OCI-LY3 (cell line): ENCODE measurements at regions not wholly inside any gene's neighbourhood (a gene's known extent, or its start where the extent isn't known, plus 50 kb on each side); places are given as distances from the start of the nearest gene placed in this dataset.

Source experiments
- H2AFZ ChIP-seq: fragments of 200-600, 300-600 bp; shearing (Covaris generic); 2 replicates; pipeline ENCODE4 v1.6.0; 2014; ENCODE audit warnings: antibody characterized with exemption, low read depth, low read length
- H3K27ac ChIP-seq: fragments of 200-600, 300-600 bp; sonication (generic); 2 replicates; pipeline ENCODE4 v1.5.1; 2014; ENCODE audit warnings: mild to moderate bottlenecking, low read length, moderate library complexity, mixed read lengths
- H3K27me3 ChIP-seq: fragments of 200-600, 300-600 bp; sonication (generic); 2 replicates; pipeline ENCODE4 v1.6.1; 2014; ENCODE audit warnings: low read depth, low read length, mixed read lengths
- H3K36me3 ChIP-seq: fragments of 200-600, 300-600 bp; sonication (generic); replicated peaks from 2 replicates; pipeline ENCODE3; 2014; ENCODE audit warnings: low read depth, low read length, mixed read lengths
- H3K4me1 ChIP-seq: fragments of 300-600, 200-600 bp; sonication (generic); 2 replicates; pipeline ENCODE4 v1.6.1; 2014; ENCODE audit warnings: low read length, mixed read lengths
- H3K4me2 ChIP-seq: fragments of 200-600, 300-600 bp; sonication (generic); 2 replicates; pipeline ENCODE4 v1.6.1; 2014; ENCODE audit warnings: low read length, mixed read lengths
- H3K4me3 ChIP-seq: fragments of 300-600, 200-600 bp; sonication (generic); 2 replicates; pipeline ENCODE4 v1.5.1; 2014; ENCODE audit warnings: antibody characterized with exemption, mild to moderate bottlenecking, low read length, moderate library complexity
- H3K79me2 ChIP-seq: fragments of 300-600, 200-600 bp; shearing (Covaris generic); 2 replicates; pipeline ENCODE4 v1.6.1; 2014; ENCODE audit warnings: mild to moderate bottlenecking, low read length, mixed read lengths
- H3K9ac ChIP-seq: fragments of 300-600, 200-600 bp; shearing (Covaris generic); 2 replicates; pipeline ENCODE4 v1.6.0; 2014; ENCODE audit warnings: mild to moderate bottlenecking, low read length, moderate library complexity
- H3K9me3 ChIP-seq: fragments of 200-600, 300-600 bp; shearing (Covaris generic); 2 replicates; pipeline ENCODE4 v1.6.1; 2014; ENCODE audit warnings: low read length, mixed read lengths; ENCODE audit not compliant: insufficient read depth
- H4K20me1 ChIP-seq: fragments of 200-600, 300-600 bp; sonication (generic); 2 replicates; pipeline ENCODE4 v1.6.1; 2016; ENCODE audit warnings: low read length, mixed read lengths; ENCODE audit not compliant: insufficient read depth
- CTCF ChIP-seq: fragments of 200-600, 300-600 bp; sonication (generic); IDR thresholded peaks from 2 replicates; pipeline ENCODE4 v1.5.1; 2014; ENCODE audit warnings: antibody characterized with exemption, low read length, low read depth
- EZH2phosphoT487 ChIP-seq: fragments of 200-600 bp; shearing (Covaris generic); IDR thresholded peaks from 2 replicates; pipeline ENCODE4 v1.6.1; 2018; ENCODE audit warnings: antibody characterized with exemption, mixed run types, low read depth

GRCh38 chr2:82478641-82479040, 1980.4 kb downstream of the SUCLG1 start:
- Histone ChIP-seq H3K36me3 (no peaks in the 10 kb centered on the region), H4K20me1 (no peaks in the 10 kb centered on the region), H3K9ac (no peak overlapping the region), H2AFZ (no peak overlapping the region), H3K79me2 (no peaks in the 10 kb centered on the region), H3K4me1 (no peaks in the 10 kb centered on the region), H3K27ac (no peak overlapping the region), H3K27me3 (no peaks in the 10 kb centered on the region), H3K4me2 (no peak overlapping the region), H3K4me3 (no peak overlapping the region), H3K9me3 (peaks cover 3% of the 10 kb centered on the region; the same call in 1 of the 2 replicates)
- TF ChIP-seq EZH2phosphoT487 (no peak), CTCF (no peak)

GRCh38 chr2:82476094-82476493, 1983.0 kb downstream of the SUCLG1 start:
- Histone ChIP-seq H4K20me1 (no peaks in the 10 kb centered on the region), H3K9ac (no peak overlapping the region), H3K4me1 (no peaks in the 10 kb centered on the region), H3K27ac (no peak overlapping the region), H3K27me3 (no peaks in the 10 kb centered on the region), H3K79me2 (no peaks in the 10 kb centered on the region), H3K36me3 (no peaks in the 10 kb centered on the region), H3K4me3 (no peak overlapping the region), H3K9me3 (peaks cover 3% of the 10 kb centered on the region; the same call in 1 of the 2 replicates), H2AFZ (no peak overlapping the region), H3K4me2 (no peak overlapping the region)
- TF ChIP-seq EZH2phosphoT487 (no peak), CTCF (no peak)

- no peaks in the 10 kb centered on the region for H4K20me1 ChIP-seq
- no peaks in the 10 kb centered on the region for H3K36me3 ChIP-seq
- H2AFZ ChIP-seq = no peak overlapping the region
- no peak for TF ChIP-seq CTCF
- TF ChIP-seq EZH2phosphoT487 = no peak
- no peak overlapping the region for H3K9ac ChIP-seq
- H3K79me2 ChIP-seq = no peaks in the 10 kb centered on the region
- peaks cover 7% of the 10 kb centered on the region for H3K4me1 ChIP-seq
- H3K4me2 ChIP-seq = no peak overlapping the region
- H3K27ac ChIP-seq = no peak overlapping the region
- H3K9me3 ChIP-seq = no peaks in the 10 kb centered on the region
- no peak overlapping the region for H3K4me3 ChIP-seq
- H3K27me3 ChIP-seq = no peaks in the 10 kb centered on the region
Observed at GRCh38 chr2:82428251-82428650, 2030.8 kb downstream of the SUCLG1 start.

- no peaks in the 10 kb centered on the region for H3K27me3 ChIP-seq
- no peaks in the 10 kb centered on the region for H4K20me1 ChIP-seq
- H3K79me2 ChIP-seq = no peaks in the 10 kb centered on the region
- no peaks in the 10 kb centered on the region for H3K4me1 ChIP-seq
- no peak overlapping the region for H3K4me2 ChIP-seq
- H3K9me3 ChIP-seq = no peaks in the 10 kb centered on the region
- no peak overlapping the region for H3K9ac ChIP-seq
- no peak overlapping the region for H2AFZ ChIP-seq
- no peaks in the 10 kb centered on the region for H3K36me3 ChIP-seq
- no peak overlapping the region for H3K27ac ChIP-seq
- no peak overlapping the region for H3K4me3 ChIP-seq
- TF ChIP-seq CTCF (no peak), EZH2phosphoT487 (no peak)
Observed at GRCh38 chr2:82412021-82412420, 2047.1 kb downstream of the SUCLG1 start.
